ENCODE measurements at regions not wholly inside any gene's neighbourhood (a gene's known extent, or its start where the extent isn't known, plus 50 kb on each side); places are given as distances from the start of the nearest gene placed in this dataset.

DNA sequence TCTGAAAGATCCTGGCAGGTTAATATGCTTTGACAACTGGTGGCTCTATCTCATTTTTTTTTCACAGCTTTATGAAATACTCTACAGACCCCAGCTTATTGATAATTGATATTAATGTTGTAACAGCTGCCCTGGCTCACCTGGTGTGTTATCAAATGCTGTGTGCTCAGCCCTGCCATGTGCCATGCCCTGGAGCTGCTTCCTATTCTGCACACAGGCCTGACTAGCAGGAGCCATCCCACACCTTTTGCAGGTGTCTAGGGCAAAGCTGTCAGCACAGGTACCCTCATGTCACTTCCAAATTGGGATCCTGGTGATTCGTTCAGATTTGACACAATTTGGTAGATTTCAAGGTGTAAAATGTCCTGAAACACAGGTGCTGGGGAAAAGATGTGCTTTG is 254.6 kb upstream of the MAN1A1 start:
- TF ChIP-seq, protein P1, sequence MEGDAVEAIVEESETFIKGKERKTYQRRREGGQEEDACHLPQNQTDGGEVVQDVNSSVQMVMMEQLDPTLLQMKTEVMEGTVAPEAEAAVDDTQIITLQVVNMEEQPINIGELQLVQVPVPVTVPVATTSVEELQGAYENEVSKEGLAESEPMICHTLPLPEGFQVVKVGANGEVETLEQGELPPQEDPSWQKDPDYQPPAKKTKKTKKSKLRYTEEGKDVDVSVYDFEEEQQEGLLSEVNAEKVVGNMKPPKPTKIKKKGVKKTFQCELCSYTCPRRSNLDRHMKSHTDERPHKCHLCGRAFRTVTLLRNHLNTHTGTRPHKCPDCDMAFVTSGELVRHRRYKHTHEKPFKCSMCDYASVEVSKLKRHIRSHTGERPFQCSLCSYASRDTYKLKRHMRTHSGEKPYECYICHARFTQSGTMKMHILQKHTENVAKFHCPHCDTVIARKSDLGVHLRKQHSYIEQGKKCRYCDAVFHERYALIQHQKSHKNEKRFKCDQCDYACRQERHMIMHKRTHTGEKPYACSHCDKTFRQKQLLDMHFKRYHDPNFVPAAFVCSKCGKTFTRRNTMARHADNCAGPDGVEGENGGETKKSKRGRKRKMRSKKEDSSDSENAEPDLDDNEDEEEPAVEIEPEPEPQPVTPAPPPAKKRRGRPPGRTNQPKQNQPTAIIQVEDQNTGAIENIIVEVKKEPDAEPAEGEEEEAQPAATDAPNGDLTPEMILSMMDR (conservative IDR thresholded peaks at IDR 0.05; ENCODE audit: low read depth in 2 of 2), result no peak
- no peak for TF ChIP-seq EZH2phosphoT487 (IDR thresholded peaks at IDR 0.05; ENCODE audit: unreplicated experiment)
- TF ChIP-seq, protein P2, sequence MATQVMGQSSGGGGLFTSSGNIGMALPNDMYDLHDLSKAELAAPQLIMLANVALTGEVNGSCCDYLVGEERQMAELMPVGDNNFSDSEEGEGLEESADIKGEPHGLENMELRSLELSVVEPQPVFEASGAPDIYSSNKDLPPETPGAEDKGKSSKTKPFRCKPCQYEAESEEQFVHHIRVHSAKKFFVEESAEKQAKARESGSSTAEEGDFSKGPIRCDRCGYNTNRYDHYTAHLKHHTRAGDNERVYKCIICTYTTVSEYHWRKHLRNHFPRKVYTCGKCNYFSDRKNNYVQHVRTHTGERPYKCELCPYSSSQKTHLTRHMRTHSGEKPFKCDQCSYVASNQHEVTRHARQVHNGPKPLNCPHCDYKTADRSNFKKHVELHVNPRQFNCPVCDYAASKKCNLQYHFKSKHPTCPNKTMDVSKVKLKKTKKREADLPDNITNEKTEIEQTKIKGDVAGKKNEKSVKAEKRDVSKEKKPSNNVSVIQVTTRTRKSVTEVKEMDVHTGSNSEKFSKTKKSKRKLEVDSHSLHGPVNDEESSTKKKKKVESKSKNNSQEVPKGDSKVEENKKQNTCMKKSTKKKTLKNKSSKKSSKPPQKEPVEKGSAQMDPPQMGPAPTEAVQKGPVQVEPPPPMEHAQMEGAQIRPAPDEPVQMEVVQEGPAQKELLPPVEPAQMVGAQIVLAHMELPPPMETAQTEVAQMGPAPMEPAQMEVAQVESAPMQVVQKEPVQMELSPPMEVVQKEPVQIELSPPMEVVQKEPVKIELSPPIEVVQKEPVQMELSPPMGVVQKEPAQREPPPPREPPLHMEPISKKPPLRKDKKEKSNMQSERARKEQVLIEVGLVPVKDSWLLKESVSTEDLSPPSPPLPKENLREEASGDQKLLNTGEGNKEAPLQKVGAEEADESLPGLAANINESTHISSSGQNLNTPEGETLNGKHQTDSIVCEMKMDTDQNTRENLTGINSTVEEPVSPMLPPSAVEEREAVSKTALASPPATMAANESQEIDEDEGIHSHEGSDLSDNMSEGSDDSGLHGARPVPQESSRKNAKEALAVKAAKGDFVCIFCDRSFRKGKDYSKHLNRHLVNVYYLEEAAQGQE (IDR thresholded peaks at IDR 0.05; ENCODE audit: unreplicated experiment), result no peak
- no peak for TF ChIP-seq ZNF331 (CRISPR knock-in tag; IDR thresholded peaks at IDR 0.05; ENCODE audit: low read depth)
- no peak for TF ChIP-seq EZH2 (IDR thresholded peaks at IDR 0.05; ENCODE audit: low read depth, unreplicated experiment)
- TF ChIP-seq POLR2AphosphoS5 (IDR thresholded peaks at IDR 0.05; ENCODE audit: low read depth), result no peak
- TF ChIP-seq CREB1 (CRISPR knock-in tag; IDR thresholded peaks at IDR 0.05; ENCODE audit: low read depth), result no peak
